Upper lobe of right lung (tissue), 1 donor: ENCODE measurements at regions not wholly inside any gene's neighbourhood (a gene's known extent, or its start where the extent isn't known, plus 50 kb on each side); places are given as distances from the start of the nearest gene placed in this dataset.

ENCODE experiments used
- ATAC-seq: fragments of 200-7000 bp; cut with Tn5 transposase; one replicate; pipeline ENCODE4 v1.9.1; 2020; ENCODE audit warnings: mild to moderate bottlenecking, moderate library complexity
- DNase-seq: peaks from one replicate; pipeline ENCODE4 v3.0.0-alpha.2; 2020
- H3K27ac ChIP-seq: fragments of 200-600 bp; one replicate; pipeline ENCODE4 v1.8.0; 2022
- H3K27me3 ChIP-seq: fragments of 200-600 bp; one replicate; pipeline ENCODE4 v1.8.0; 2022; ENCODE audit warnings: mild to moderate bottlenecking
- H3K36me3 ChIP-seq: fragments of 200-600 bp; one replicate; pipeline ENCODE4 v1.8.0; 2022
- H3K4me1 ChIP-seq: fragments of 200-600 bp; one replicate; pipeline ENCODE4 v1.8.0; 2022
- H3K4me3 ChIP-seq: fragments of 200-600 bp; one replicate; pipeline ENCODE4 v1.8.0; 2022; ENCODE audit warnings: mild to moderate bottlenecking
- H3K9me3 ChIP-seq: fragments of 200-600 bp; one replicate; pipeline ENCODE4 v1.8.0; 2022
- intact Hi-C: fragments of 100-400 bp; cut with DNase I; formaldehyde crosslinking; loops from one replicate; pipeline ENCODE4 v1.11.0; 2022
- TF ChIP-seq, protein P1 (sequence below): fragments of 200-600 bp; IDR thresholded peaks from one replicate; pipeline ENCODE4 v1.8.0; 2022; ENCODE audit warnings: antibody characterized with exemption
- donor health status: DM: no; HTN: yes; CAD: no; lungs with severe emphysema.

DNA sequence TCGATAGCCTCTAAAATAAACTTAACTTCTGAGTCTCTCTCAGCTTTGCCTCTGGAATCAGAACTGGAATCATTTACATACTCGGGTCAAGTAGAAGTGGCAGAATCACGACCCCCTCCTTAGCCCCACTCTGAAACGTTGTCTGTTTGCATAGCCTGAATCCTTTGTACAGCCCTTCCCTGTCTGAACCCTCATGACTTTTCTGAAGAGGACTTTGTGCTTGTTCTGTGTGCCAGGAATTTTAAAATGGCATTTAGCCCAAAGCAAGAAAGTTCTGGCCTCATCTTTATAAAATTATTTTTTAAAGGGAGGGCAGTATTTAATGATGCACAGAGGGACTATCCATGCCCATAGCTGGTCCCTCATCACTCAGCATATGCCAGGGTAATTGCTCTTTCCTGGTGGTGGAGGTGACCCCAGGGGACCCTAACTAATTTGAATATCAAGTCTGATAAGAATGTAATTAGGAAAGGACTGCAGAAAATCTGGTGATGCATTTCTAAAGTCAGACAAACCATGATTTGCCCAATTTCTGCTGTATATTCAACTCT lies 342.7 kb upstream of the TNRC6C start:
- Histone ChIP-seq H3K36me3 (no peaks in the 10 kb centered on the region), H3K27me3 (no peaks in the 10 kb centered on the region), H3K4me1 (peaks cover 7% of the 10 kb centered on the region), H3K27ac (no peak overlapping the region), H3K9me3 (no peaks in the 10 kb centered on the region), H3K4me3 (no peak overlapping the region)
- intact Hi-C loops: no loop called here
- ATAC-seq (no peak), DNase-seq (no peak)
- TF ChIP-seq, protein P1, sequence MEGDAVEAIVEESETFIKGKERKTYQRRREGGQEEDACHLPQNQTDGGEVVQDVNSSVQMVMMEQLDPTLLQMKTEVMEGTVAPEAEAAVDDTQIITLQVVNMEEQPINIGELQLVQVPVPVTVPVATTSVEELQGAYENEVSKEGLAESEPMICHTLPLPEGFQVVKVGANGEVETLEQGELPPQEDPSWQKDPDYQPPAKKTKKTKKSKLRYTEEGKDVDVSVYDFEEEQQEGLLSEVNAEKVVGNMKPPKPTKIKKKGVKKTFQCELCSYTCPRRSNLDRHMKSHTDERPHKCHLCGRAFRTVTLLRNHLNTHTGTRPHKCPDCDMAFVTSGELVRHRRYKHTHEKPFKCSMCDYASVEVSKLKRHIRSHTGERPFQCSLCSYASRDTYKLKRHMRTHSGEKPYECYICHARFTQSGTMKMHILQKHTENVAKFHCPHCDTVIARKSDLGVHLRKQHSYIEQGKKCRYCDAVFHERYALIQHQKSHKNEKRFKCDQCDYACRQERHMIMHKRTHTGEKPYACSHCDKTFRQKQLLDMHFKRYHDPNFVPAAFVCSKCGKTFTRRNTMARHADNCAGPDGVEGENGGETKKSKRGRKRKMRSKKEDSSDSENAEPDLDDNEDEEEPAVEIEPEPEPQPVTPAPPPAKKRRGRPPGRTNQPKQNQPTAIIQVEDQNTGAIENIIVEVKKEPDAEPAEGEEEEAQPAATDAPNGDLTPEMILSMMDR: no peak

DNA sequence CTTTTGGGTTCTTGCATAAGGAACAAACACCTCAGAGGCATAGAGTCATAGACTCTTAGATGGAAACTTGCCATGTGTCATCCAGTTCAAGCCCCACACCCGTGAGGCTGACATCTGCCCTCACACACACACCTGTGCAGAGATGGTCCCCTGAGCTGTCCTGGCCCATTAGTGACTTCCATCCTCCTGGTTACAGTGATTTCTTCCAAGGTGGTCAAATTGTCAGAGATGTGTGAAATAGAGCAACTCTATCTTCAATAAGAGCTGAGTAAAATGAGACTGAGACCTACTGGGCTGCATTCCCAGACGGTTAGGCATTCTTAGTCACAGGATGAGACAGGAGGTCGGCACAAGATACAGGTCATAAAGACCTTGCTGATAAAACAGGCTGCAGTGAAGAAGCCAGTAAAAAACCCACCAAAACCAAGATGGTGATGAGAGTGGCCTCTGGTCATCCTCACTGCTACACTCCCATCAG lies 342.2 kb upstream of the TNRC6C start:
- no peaks in the 10 kb centered on the region for H3K27me3 ChIP-seq
- H3K36me3 ChIP-seq: no peaks in the 10 kb centered on the region
- no peak overlapping the region for H3K4me3 ChIP-seq
- ATAC-seq (no peak), DNase-seq (peak; percentile 15)
- H3K9me3 ChIP-seq: no peaks in the 10 kb centered on the region
- TF ChIP-seq, protein P1: no peak
- intact Hi-C loops: no loop called here
- peaks cover 7% of the 10 kb centered on the region for H3K4me1 ChIP-seq
- no peak overlapping the region for H3K27ac ChIP-seq

- Histone ChIP-seq H3K27me3 (no peaks in the 10 kb centered on the region), H3K4me1 (peaks cover 7% of the 10 kb centered on the region), H3K27ac (no peak overlapping the region), H3K4me3 (no peak overlapping the region), H3K9me3 (no peaks in the 10 kb centered on the region), H3K36me3 (no peaks in the 10 kb centered on the region)
- intact Hi-C loops: no loop called here
- ATAC-seq (no peak), DNase-seq (peak; percentile 48)
- TF ChIP-seq, protein P1: no peak
These were observed 341.0 kb upstream of the TNRC6C start for GRCh38 chr17:77617516-77617915.

GRCh38 chr17:77618173-77618572 lies 340.3 kb upstream of the TNRC6C start:
- peaks cover 7% of the 10 kb centered on the region for H3K4me1 ChIP-seq
- TF ChIP-seq, protein P1: no peak
- no peak overlapping the region for H3K27ac ChIP-seq
- DNase-seq: peak; percentile 20
- no peak for ATAC-seq
- intact Hi-C loops: no loop called here
- H3K4me3 ChIP-seq: no peak overlapping the region
- H3K36me3 ChIP-seq: no peaks in the 10 kb centered on the region
- H3K9me3 ChIP-seq: no peaks in the 10 kb centered on the region
- no peaks in the 10 kb centered on the region for H3K27me3 ChIP-seq

DNA sequence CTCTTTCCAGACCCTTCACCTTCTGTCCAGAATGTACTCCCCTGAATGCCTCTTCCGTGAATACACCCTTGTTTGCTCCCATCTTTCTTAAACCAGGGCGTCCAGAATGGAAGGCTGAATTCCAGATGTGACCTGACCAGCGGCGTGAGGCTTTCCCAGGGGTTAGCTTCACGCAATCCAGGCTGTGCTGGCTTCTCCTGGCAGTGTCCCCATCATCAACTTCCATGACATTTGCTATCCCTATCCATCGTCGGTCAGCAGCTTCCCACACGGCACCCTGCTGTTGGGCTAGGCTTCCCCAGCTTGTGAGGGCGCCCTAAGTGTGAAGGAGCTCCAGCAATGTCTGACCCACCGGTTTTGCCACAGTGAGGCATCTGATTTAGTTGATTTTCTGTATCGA lies 339.8 kb upstream of the TNRC6C start:
- TF ChIP-seq, protein P1: no peak
- intact Hi-C loops: no loop called here

GRCh38 chr17:77619326-77619725 lies 339.2 kb upstream of the TNRC6C start:
- ATAC-seq: no peak
- Histone ChIP-seq H3K4me3 (no peak overlapping the region), H3K27ac (no peak overlapping the region), H3K27me3 (no peaks in the 10 kb centered on the region), H3K36me3 (no peaks in the 10 kb centered on the region), H3K4me1 (peaks cover 7% of the 10 kb centered on the region), H3K9me3 (no peaks in the 10 kb centered on the region)
- intact Hi-C loops: no loop called here
- DNase-seq: peak; percentile 43
- TF ChIP-seq, protein P1: no peak

More for the DNA sequence above, 339.8 kb upstream of the TNRC6C start:
- Histone ChIP-seq H3K9me3 (no peaks in the 10 kb centered on the region), H3K4me3 (no peak overlapping the region), H3K4me1 (peaks cover 7% of the 10 kb centered on the region), H3K27ac (no peak overlapping the region), H3K27me3 (no peaks in the 10 kb centered on the region), H3K36me3 (no peaks in the 10 kb centered on the region)
- ATAC-seq (no peak), DNase-seq (no peak)
